Effector memory CD4-positive, alpha-beta T cell (primary cell): ENCODE measurements at regions not wholly inside any gene's neighbourhood (a gene's known extent, or its start where the extent isn't known, plus 50 kb on each side); places are given as distances from the start of the nearest gene placed in this dataset.

Experiments
- DNase-seq, 3 donors: peaks; one replicate each; pipeline ENCODE4 v3.0.0-alpha.2; 2020
- H3K27ac ChIP-seq: 2 replicates; pipeline ENCODE4 v1.7.0; 2013; ENCODE audit warnings: mild to moderate bottlenecking, low read length, moderate library complexity; ENCODE audit not compliant: insufficient read depth, poor library complexity, severe bottlenecking
- H3K27me3 ChIP-seq: replicated peaks from 2 replicates; pipeline ENCODE4 v1.7.0; 2013; ENCODE audit warnings: mild to moderate bottlenecking, low read length; ENCODE audit not compliant: insufficient read depth, control insufficient read depth, poor library complexity, severe bottlenecking
- H3K36me3 ChIP-seq: 2 replicates; pipeline ENCODE4 v1.7.0; 2013; ENCODE audit warnings: mild to moderate bottlenecking, low read length, moderate library complexity; ENCODE audit not compliant: control insufficient read depth, insufficient read depth
- H3K4me1 ChIP-seq: 2 replicates; pipeline ENCODE4 v1.7.0; 2013; ENCODE audit warnings: low read length, mild to moderate bottlenecking; ENCODE audit not compliant: control insufficient read depth, insufficient read depth, poor library complexity, severe bottlenecking
- H3K4me3 ChIP-seq: 2 replicates; pipeline ENCODE4 v1.7.0; 2013; ENCODE audit warnings: low read length, low read depth, mild to moderate bottlenecking; ENCODE audit not compliant: insufficient read depth, poor library complexity, severe bottlenecking
- H3K9me3 ChIP-seq: 2 replicates; pipeline ENCODE4 v1.7.0; 2013; ENCODE audit warnings: mild to moderate bottlenecking, low read length, moderate library complexity; ENCODE audit not compliant: control insufficient read depth

DNA sequence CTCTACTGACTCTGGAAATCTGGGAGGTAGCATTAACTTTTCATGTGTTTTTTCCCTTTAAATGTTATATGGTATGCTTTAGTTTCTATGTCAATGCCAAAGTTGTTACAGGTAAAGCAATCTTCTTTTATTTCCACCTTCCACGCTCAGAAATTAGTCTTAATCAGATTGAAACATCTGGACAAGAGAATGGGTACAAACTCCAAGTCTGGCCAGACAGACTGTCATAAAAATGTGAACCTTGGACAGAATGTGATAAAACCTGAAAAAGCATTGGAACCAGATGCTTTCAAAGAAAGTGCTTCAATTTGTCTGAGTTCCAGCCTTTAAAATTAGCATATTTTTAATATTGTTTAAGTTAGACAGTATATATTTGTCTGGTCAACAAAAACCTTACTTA, 110.7 kb upstream of the P2RY1 start:
- no peaks in the 10 kb centered on the region for H3K9me3 ChIP-seq
- no peaks in the 10 kb centered on the region for H3K27me3 ChIP-seq
- no peaks in the 10 kb centered on the region for H3K4me1 ChIP-seq
- H3K36me3 ChIP-seq, result no peaks in the 10 kb centered on the region
- H3K27ac ChIP-seq, result no peak overlapping the region
- DNase-seq, result no peak
- no peak overlapping the region for H3K4me3 ChIP-seq

GRCh38 chr3:152728231-152728980, 106.5 kb upstream of the P2RY1 start:
- no peaks in the 10 kb centered on the region for H3K27me3 ChIP-seq
- H3K9me3 ChIP-seq, result no peaks in the 10 kb centered on the region
- DNase-seq, result no peak
- H3K4me3 ChIP-seq, result no peak overlapping the region
- H3K27ac ChIP-seq, result no peak overlapping the region
- no peaks in the 10 kb centered on the region for H3K4me1 ChIP-seq
- H3K36me3 ChIP-seq, result no peaks in the 10 kb centered on the region

DNA sequence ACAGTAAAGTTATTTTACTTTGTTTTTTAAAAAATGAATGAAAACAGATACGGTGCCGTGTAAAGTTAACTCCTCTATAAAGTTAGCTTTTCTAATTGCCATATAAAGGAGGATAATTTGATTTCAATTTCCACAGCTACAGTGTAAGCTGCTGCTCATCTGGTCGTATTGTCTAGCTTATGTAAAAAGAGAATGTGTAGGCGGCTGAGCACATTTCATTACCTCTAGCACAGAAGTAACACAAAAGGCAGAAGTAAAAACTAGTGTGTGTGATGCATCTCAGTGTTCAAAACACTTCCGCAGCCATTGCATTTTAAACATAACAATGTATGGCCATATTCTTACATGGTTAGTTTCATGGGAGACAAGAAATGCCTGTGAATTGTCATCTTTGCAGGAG, 105.0 kb upstream of the P2RY1 start:
- H3K27ac ChIP-seq, result no peak overlapping the region
- no peaks in the 10 kb centered on the region for H3K9me3 ChIP-seq
- no peak overlapping the region for H3K4me3 ChIP-seq
- H3K4me1 ChIP-seq, result no peaks in the 10 kb centered on the region
- no peaks in the 10 kb centered on the region for H3K36me3 ChIP-seq
- no peaks in the 10 kb centered on the region for H3K27me3 ChIP-seq
- DNase-seq, result no peak

- Histone ChIP-seq H3K27ac (no peak overlapping the region), H3K36me3 (no peaks in the 10 kb centered on the region)
These were observed 103.4 kb upstream of the P2RY1 start for GRCh38 chr3:152731511-152731910.

DNA sequence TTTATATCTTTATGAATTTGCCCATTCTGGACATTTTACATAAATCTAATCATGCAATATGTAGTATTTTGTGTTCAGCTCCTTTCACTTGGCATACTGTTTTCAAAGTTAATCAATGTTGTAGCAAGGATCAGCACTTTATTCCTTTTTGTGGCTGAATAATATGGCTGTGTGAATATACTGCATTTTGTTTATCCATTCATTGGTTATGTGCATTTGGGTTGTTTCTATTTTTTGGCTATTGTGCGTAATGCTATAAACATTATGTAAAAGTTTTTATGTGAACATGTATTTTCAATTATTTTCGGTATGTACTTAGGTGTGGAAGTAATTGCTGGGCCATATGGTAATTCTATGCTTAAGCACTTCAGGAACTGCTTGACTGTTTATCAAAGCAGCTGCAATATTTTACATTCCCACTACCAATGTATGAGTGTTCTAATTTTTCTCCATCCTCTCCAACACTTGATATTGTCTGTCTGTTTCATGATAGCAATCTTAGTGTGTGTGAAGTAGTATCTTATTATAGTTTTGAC, 101.3 kb upstream of the P2RY1 start:
- Histone ChIP-seq H3K27ac (no peak overlapping the region), H3K9me3 (no peaks in the 10 kb centered on the region), H3K36me3 (no peaks in the 10 kb centered on the region), H3K4me3 (no peak overlapping the region), H3K4me1 (no peaks in the 10 kb centered on the region), H3K27me3 (no peaks in the 10 kb centered on the region)
- no peak for DNase-seq

More at GRCh38 chr3:152731511-152731910, 103.4 kb upstream of the P2RY1 start:
- Histone ChIP-seq H3K4me3 (no peak overlapping the region), H3K9me3 (no peaks in the 10 kb centered on the region), H3K4me1 (no peaks in the 10 kb centered on the region), H3K27me3 (no peaks in the 10 kb centered on the region)
- no peak for DNase-seq

DNA sequence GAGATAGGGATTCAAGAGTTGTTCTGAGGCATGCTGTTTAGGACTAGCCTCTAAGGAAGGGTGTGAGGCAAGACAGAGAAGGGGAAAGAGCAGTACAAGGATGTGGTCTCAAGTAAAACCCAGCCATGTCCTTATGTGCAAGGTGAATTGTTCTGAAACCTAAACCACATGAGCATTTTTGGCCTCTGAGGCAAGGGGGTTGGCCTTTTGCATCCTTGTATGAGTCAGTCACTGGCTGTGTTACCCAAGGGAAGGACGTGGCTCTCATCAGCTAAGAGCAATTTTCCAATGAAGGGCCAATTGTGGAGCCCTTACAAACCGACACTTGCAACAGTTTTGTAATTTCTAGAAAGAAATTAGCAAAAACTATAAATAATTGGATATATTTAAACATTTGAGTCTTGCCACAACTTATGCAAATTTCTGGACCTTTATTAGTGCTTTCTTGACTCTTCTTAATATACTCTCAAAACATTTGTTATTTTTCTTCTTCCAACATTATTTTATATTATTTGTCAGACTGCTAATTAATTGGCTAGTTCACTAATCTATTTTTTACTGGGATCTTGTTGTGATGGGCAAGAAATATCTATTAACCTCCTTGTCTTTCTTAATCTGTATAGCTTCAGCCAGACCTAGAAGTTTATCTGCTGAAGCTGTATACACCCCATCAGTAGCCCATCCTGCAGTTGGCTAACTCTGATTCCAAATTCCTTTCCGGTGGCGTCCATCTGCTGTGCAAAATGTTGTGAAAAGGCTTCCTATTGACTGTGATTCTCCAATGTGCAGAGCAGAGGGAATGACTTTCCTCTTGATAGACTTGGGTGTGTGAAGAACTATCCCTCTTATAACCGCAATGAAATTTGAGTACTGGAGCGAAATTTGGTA, 97.7 kb upstream of the P2RY1 start:
- DNase-seq, result no peak
- Histone ChIP-seq H3K27ac (no peak overlapping the region), H3K4me3 (no peak overlapping the region), H3K27me3 (no peaks in the 10 kb centered on the region), H3K36me3 (no peaks in the 10 kb centered on the region), H3K9me3 (no peaks in the 10 kb centered on the region), H3K4me1 (no peaks in the 10 kb centered on the region)

DNA sequence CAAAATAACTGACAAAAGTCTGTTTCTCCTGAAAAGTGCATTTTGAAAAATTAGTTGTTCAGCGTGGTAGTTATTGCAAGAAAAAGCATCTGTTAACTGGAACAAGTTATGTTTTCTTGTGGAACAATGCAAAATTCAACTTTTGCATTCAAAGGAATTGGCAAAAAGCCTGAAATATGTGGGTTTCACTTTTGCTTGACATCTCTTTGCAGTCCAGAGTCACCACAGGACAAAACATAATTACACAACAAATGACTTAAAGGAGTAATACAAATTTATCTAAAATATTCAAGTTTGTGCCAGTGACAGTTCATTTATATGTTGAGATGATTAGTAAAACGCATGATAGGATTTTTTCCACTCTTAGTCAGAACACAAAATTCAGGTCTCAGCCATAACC, 96.3 kb upstream of the P2RY1 start:
- no peaks in the 10 kb centered on the region for H3K36me3 ChIP-seq
- DNase-seq, result no peak
- H3K9me3 ChIP-seq, result no peaks in the 10 kb centered on the region
- H3K27ac ChIP-seq, result no peak overlapping the region
- no peaks in the 10 kb centered on the region for H3K4me1 ChIP-seq
- H3K27me3 ChIP-seq, result no peaks in the 10 kb centered on the region
- H3K4me3 ChIP-seq, result no peak overlapping the region

GRCh38 chr3:152742368-152743347, 92.3 kb upstream of the P2RY1 start:
- H3K27ac ChIP-seq, result no peak overlapping the region
- no peak for DNase-seq
- H3K36me3 ChIP-seq, result no peaks in the 10 kb centered on the region
- no peak overlapping the region for H3K4me3 ChIP-seq
- no peaks in the 10 kb centered on the region for H3K4me1 ChIP-seq
- H3K9me3 ChIP-seq, result no peaks in the 10 kb centered on the region
- no peaks in the 10 kb centered on the region for H3K27me3 ChIP-seq

- Histone ChIP-seq H3K4me3 (no peak overlapping the region), H3K36me3 (no peaks in the 10 kb centered on the region), H3K27ac (no peak overlapping the region), H3K9me3 (no peaks in the 10 kb centered on the region), H3K4me1 (no peaks in the 10 kb centered on the region), H3K27me3 (no peaks in the 10 kb centered on the region)
- no peak for DNase-seq
These were observed 89.3 kb upstream of the P2RY1 start for GRCh38 chr3:152745646-152746045.
